Mucosa of rectum (tissue), 2 donors: ENCODE measurements at regions not wholly inside any gene's neighbourhood (a gene's known extent, or its start where the extent isn't known, plus 50 kb on each side); places are given as distances from the start of the nearest gene placed in this dataset.

Experiments
- H3K27ac ChIP-seq, 2 donors: one replicate each; pipeline ENCODE4 v1.7.0; 2013; ENCODE audit warnings: inconsistent platforms in 2 of 2, low read depth in 2 of 2, low read length in 2 of 2
- H3K27me3 ChIP-seq, 2 donors: one replicate each; pipeline ENCODE4 v1.7.0; 2013; ENCODE audit warnings: low read length in 2 of 2; ENCODE audit not compliant: control insufficient read depth in 2 of 2, insufficient read depth in 2 of 2
- H3K36me3 ChIP-seq, 2 donors: one replicate each; pipeline ENCODE4 v1.7.0; 2013; ENCODE audit warnings: low read length in 2 of 2; ENCODE audit not compliant: control insufficient read depth in 2 of 2, insufficient read depth in 2 of 2
- H3K4me1 ChIP-seq, 2 donors: one replicate each; pipeline ENCODE4 v1.7.0; 2013; ENCODE audit warnings: low read length in 2 of 2, mild to moderate bottlenecking in 1 of 2; ENCODE audit not compliant: control insufficient read depth in 2 of 2, insufficient read depth in 2 of 2
- H3K4me3 ChIP-seq, 2 donors: one replicate each; pipeline ENCODE4 v1.7.0; 2013; ENCODE audit warnings: low read length in 2 of 2
- H3K9ac ChIP-seq, 2 donors: one replicate each; pipeline ENCODE4 v1.7.0; 2013; ENCODE audit warnings: low read length in 2 of 2, low read depth in 1 of 2, mild to moderate bottlenecking in 1 of 2
- H3K9me3 ChIP-seq, 2 donors: one replicate each; pipeline ENCODE4 v1.7.0; 2013; ENCODE audit warnings: low read length in 2 of 2; ENCODE audit not compliant: control insufficient read depth in 2 of 2
- donor health status: healthy.
- donor health status: Normal muscosa, but diverticular disease.

DNA sequence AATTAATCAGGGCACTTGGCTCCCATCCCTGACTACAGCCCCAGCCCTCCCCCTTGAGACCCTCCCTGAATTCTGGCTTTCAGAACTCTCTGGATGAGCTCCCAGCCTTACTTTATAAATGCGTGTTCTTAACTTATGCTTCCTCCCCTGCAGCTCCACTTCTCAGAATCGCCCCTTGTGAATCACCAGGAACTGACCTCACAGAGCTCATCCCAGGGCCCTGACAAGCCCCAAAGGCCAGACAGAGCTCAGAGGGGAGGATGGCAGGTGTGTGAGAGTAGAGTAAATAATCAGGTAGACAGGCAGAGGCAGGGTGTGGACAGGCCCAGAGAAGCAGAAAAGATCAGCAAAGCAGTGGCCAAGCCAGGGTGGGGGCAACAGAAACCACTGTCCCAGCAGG is 68.2 kb upstream of the FOXN3 start:
- H3K9ac ChIP-seq: no peak overlapping the region
- H3K4me1 ChIP-seq: no peaks in the 10 kb centered on the region
- H3K4me3 ChIP-seq: no peak overlapping the region
- no peak overlapping the region for H3K27ac ChIP-seq
- H3K27me3 ChIP-seq: no peaks in the 10 kb centered on the region
- no peaks in the 10 kb centered on the region for H3K36me3 ChIP-seq
- no peaks in the 10 kb centered on the region for H3K9me3 ChIP-seq

DNA sequence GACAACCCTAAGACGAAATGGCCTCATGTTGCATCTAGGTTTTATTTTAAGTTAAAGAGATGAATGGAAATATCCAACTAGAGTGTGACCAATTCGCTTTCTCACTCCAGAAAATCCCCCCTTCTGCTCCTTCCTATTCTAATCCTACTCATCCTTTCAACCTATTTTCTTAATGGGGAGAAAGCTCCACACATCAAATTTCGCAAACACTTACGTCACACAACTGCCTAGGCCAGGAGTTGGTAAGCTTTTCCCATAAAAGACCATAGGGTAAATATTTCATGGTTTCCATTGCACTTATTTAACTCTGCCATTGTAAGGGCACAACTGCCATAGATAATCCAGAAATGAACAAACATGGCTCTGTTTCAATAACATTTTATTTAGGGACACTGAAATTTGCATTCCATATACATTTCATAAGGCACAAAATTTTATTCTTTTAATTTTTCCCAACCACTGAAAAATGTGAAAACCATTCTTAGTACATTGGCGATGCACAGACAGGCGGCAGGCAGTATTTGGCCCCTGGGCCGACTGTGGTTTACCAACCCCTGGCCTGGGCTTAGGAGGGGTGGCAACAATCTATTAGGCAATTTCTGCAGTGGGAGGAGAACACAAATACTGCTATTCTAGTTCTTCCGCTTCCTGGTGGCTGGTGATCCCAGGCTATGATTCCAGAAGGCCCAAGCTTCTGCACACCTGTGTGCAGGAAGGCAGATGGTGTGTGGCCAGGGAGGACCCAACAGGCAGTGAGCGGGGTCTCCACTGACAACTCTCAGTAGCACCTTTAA is 67.2 kb upstream of the FOXN3 start:
- Histone ChIP-seq H3K27ac (peak overlapping the region in 1 of 2 donors; percentile 4), H3K9ac (no peak overlapping the region), H3K9me3 (no peaks in the 10 kb centered on the region), H3K4me1 (no peaks in the 10 kb centered on the region), H3K36me3 (no peaks in the 10 kb centered on the region), H3K4me3 (no peak overlapping the region), H3K27me3 (no peaks in the 10 kb centered on the region)

DNA sequence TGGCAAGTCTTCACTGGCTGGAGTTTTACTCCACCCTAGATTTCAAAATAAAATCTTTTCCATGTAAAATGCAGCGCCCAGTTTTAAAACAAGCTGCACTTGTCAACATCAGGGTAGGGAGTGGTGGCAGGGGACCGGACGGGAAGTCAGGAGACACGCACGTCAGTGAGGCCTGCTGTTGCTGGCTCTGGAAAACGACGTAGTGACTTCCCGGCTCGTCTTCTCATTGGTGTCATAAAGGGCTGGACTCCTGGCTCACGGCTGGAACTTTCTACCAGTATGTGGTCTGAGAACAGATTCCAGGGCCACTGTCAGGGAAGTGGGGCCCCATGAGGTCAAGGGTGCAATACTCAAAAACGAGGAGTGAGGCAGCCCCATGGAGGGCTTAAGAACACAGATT is 64.2 kb upstream of the FOXN3 start:
- Histone ChIP-seq H3K36me3 (no peaks in the 10 kb centered on the region), H3K4me1 (peaks cover 0 to 7% of the 10 kb centered on the region in 2 donors), H3K9ac (no peak overlapping the region), H3K9me3 (no peaks in the 10 kb centered on the region), H3K27me3 (no peaks in the 10 kb centered on the region), H3K27ac (no peak overlapping the region), H3K4me3 (no peak overlapping the region)

DNA sequence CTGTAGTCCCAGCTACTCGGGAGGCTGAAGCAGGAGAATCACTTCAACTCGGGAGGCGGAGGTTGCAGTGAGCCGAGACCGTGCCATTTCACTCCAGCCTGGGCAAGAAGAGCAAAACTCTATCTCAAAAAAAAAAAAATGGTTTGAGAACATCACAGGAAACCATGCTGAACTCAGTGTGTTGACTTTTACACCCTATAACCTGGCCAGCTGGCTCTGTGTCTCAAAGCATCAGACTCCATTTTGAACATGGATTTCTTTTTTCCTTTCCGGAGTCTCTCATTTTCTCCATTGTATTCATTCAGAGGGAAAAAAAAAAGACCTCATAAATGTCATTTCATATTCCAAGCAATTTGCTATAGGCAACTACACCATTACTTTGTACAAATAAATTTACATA is 63.2 kb upstream of the FOXN3 start:
- Histone ChIP-seq H3K9ac (no peak overlapping the region), H3K27me3 (no peaks in the 10 kb centered on the region), H3K4me3 (no peak overlapping the region), H3K4me1 (peaks cover 0 to 7% of the 10 kb centered on the region in 2 donors), H3K27ac (no peak overlapping the region), H3K36me3 (no peaks in the 10 kb centered on the region), H3K9me3 (no peaks in the 10 kb centered on the region)

DNA sequence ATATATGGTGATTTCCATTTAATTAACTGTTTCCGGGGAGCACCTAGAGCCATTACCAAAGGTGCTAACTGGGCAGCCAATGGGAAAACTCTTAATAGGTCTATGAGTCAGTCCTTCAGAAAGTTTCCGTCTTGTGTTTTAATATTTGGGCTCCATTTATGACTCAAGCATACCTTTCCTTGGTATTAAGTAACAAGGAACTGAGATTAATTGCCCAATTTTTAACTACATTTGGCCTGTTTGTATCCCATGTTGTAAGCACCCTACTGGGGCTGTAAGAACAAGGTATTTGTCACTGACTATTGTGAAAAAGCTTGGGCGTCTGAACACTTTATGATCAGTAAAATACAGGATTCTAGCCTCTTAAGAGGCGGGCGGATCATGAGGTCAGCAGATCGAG is 62.8 kb upstream of the FOXN3 start:
- Histone ChIP-seq H3K9ac (no peak overlapping the region), H3K27me3 (no peaks in the 10 kb centered on the region), H3K27ac (no peak overlapping the region), H3K4me3 (no peak overlapping the region), H3K36me3 (no peaks in the 10 kb centered on the region), H3K4me1 (peaks cover 0 to 7% of the 10 kb centered on the region in 2 donors), H3K9me3 (no peaks in the 10 kb centered on the region)

DNA sequence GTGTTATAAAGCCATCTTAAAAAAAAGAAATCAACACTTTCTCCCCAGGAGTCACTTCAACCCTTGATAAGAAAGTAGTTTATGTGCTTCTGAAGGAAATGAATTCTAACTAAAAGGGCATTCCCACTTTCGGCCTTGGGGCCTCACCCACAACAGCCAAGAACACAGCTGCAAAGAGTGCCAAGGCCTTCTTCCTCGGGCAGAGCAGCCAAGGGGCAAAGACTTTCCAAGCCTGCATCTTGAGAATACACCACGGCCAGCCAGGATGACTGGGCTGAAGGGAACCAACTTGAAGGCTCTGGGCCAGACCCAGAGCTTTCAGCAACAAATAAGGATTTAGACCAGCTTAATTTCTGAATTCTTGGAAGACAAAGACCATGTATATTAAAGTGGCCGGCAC is 60.4 kb upstream of the FOXN3 start:
- H3K4me1 ChIP-seq: peaks cover 0 to 7% of the 10 kb centered on the region in 2 donors
- no peaks in the 10 kb centered on the region for H3K36me3 ChIP-seq
- no peak overlapping the region for H3K9ac ChIP-seq
- no peaks in the 10 kb centered on the region for H3K27me3 ChIP-seq
- H3K9me3 ChIP-seq: no peaks in the 10 kb centered on the region
- no peak overlapping the region for H3K4me3 ChIP-seq
- peak overlapping the region in 1 of 2 donors; percentile 26 for H3K27ac ChIP-seq

DNA sequence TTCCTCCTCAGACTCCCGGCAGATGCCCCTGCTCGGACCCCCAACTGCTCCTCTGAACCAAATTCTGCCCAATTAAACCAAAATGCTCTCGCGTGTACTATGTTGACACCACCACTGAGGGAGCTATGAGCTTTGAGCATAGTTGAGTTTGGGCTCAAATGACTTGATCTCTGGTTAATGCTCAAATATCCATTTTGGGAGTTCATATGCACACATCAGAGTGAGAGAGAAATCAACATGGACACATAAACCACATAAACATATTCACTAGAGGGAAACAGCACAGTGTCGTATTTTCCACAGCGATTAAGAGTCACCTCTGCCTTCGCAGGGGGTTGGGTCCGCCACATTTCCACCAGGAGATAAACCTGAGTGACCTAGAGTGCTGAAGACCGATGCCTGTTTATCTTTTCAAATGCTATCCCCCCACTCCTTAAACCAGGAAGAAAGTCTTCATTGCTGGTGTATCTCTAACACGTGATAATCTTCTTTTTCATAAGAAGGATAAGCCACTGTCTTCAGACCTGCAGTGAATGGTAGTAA is 59.4 kb upstream of the FOXN3 start:
- H3K4me1 ChIP-seq: peaks cover 0 to 7% of the 10 kb centered on the region in 2 donors
- no peak overlapping the region for H3K27ac ChIP-seq
- H3K9ac ChIP-seq: no peak overlapping the region
- H3K4me3 ChIP-seq: no peak overlapping the region
- H3K9me3 ChIP-seq: no peaks in the 10 kb centered on the region
- no peaks in the 10 kb centered on the region for H3K27me3 ChIP-seq
- no peaks in the 10 kb centered on the region for H3K36me3 ChIP-seq

DNA sequence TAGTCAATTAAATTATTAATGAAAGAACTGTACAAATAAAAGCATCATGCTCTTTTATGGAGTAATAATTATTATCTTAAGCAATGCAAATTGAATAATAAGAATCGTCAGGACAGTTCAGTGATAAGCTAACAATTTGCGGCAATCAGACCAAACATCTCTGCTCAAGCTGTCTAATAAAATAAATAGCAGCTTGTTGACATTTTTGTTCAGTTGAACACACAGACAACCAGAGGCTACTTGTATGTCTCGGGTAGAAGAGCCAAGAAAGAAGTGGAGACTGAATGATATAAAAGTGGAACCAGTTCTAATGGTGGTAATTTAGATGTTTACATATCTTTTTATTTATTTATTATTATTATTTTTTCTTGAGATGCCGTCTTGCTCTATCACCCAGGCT is 57.4 kb upstream of the FOXN3 start:
- no peaks in the 10 kb centered on the region for H3K9me3 ChIP-seq
- no peak overlapping the region for H3K9ac ChIP-seq
- H3K27me3 ChIP-seq: no peaks in the 10 kb centered on the region
- H3K27ac ChIP-seq: no peak overlapping the region
- no peaks in the 10 kb centered on the region for H3K36me3 ChIP-seq
- no peak overlapping the region for H3K4me3 ChIP-seq
- peaks cover 2 to 7% of the 10 kb centered on the region in 2 donors for H3K4me1 ChIP-seq

DNA sequence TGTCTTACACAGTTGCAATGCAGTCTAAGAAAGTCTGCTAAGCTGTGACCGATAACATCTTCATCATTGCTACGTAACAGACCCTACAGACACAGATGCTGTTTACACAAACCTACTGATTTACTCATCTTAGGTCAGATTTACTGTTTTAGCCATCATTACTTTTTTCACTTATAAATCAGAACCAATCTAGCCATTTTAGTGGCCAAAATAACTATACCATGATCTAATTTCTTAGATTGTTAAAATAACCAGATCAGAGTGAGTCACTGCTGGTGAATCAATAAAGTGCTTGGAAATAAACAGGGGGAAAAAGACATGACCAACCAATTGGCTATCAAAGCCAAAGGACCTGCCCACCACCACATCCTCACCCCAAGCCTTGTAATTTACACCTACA is 57.0 kb upstream of the FOXN3 start:
- H3K27me3 ChIP-seq: no peaks in the 10 kb centered on the region
- H3K27ac ChIP-seq: no peak overlapping the region
- H3K9ac ChIP-seq: no peak overlapping the region
- H3K36me3 ChIP-seq: no peaks in the 10 kb centered on the region
- peaks cover 2 to 7% of the 10 kb centered on the region in 2 donors for H3K4me1 ChIP-seq
- no peak overlapping the region for H3K4me3 ChIP-seq
- H3K9me3 ChIP-seq: no peaks in the 10 kb centered on the region

DNA sequence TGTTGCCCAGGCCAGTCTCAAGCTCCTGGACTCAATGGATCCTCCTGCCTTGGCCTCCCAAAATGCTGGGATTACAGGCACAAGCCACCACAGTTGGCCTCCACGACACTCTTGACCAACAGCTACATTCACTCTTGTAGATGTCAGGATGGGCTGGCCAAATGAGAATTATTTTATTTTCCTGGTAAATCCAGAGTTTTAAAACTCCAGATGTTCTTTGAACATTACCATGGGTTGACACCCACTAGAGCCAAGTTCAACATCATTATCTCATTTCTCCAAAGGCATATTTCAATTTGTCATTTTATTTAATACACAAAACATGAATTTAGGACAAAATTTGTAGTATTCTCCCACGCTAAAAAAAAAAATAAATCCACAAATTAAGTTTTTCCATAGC is 56.5 kb upstream of the FOXN3 start:
- no peaks in the 10 kb centered on the region for H3K9me3 ChIP-seq
- no peak overlapping the region for H3K4me3 ChIP-seq
- no peaks in the 10 kb centered on the region for H3K27me3 ChIP-seq
- no peaks in the 10 kb centered on the region for H3K36me3 ChIP-seq
- H3K4me1 ChIP-seq: peaks cover 2 to 7% of the 10 kb centered on the region in 2 donors
- no peak overlapping the region for H3K27ac ChIP-seq
- no peak overlapping the region for H3K9ac ChIP-seq
